ENCODE measurements at regions not wholly inside any gene's neighbourhood (a gene's known extent, or its start where the extent isn't known, plus 50 kb on each side); places are given as distances from the start of the nearest gene placed in this dataset.

GRCh38 chr1:213727853-213728592 lies 259.8 kb upstream of the PROX1 start:
- Histone ChIP-seq H3K9me3 (ENCODE audit: insufficient read depth, low read depth, low read length) (no peaks in the 10 kb centered on the region), H3K4me1 (ENCODE audit: insufficient read depth, low read length) (no peaks in the 10 kb centered on the region), H4K20me1 (ENCODE audit: insufficient read depth, low read length) (no peaks in the 10 kb centered on the region), H3K79me2 (ENCODE audit: insufficient read depth, low read length) (no peaks in the 10 kb centered on the region), H3K36me3 (ENCODE audit: insufficient read depth, low read length) (no peaks in the 10 kb centered on the region), H3K27ac (ENCODE audit: low read depth, low read length) (no peak overlapping the region), H3K9ac (ENCODE audit: low read length) (no peak overlapping the region), H3K27me3 (ENCODE audit: insufficient read depth, low read length) (no peaks in the 10 kb centered on the region), H3K4me3 (ENCODE audit: insufficient read depth, low read depth, low read length) (no peak overlapping the region), H3K4me2 (ENCODE audit: low read length) (no peak overlapping the region), H2AFZ (ENCODE audit: low read depth, low read length) (no peak overlapping the region)
- Mint-ChIP-seq H3K4me3 (ENCODE audit: unreplicated experiment) (no peak overlapping the region), H3K9me3 (ENCODE audit: unreplicated experiment) (peaks cover 4% of the 10 kb centered on the region), H3K36me3 (ENCODE audit: low read depth, unreplicated experiment) (no peaks in the 10 kb centered on the region), H3K27me3 (ENCODE audit: low read depth, unreplicated experiment) (peaks cover 5% of the 10 kb centered on the region), H3K27ac (ENCODE audit: unreplicated experiment) (no peak overlapping the region), H3K4me1 (ENCODE audit: low read depth, unreplicated experiment) (peaks cover 10% of the 10 kb centered on the region)
- no peak for TF ChIP-seq CTCF (IDR thresholded peaks at IDR 0.05; ENCODE audit: insufficient read depth, low read depth, low read length)
- no peak for TF ChIP-seq EZH2 (IDR thresholded peaks at IDR 0.05; ENCODE audit: insufficient read depth, low read length)
- FAIRE-seq (no peak), DNase-seq (ENCODE audit: low read depth) (no peak)

- FAIRE-seq (no peak), DNase-seq (ENCODE audit: low read depth) (no peak)
- H3K4me1 ChIP-seq (ENCODE audit: insufficient read depth, low read length), result no peaks in the 10 kb centered on the region
- H3K4me3 ChIP-seq (ENCODE audit: insufficient read depth, low read depth, low read length), result no peak overlapping the region
- no peak overlapping the region for H3K27ac ChIP-seq (ENCODE audit: low read depth, low read length)
- TF ChIP-seq CTCF (IDR thresholded peaks at IDR 0.05; ENCODE audit: insufficient read depth, low read depth, low read length) (no peak), EZH2 (IDR thresholded peaks at IDR 0.05; ENCODE audit: insufficient read depth, low read length) (no peak)
- no peaks in the 10 kb centered on the region for H3K36me3 ChIP-seq (ENCODE audit: insufficient read depth, low read length)
- no peak overlapping the region for H3K4me3 Mint-ChIP-seq (ENCODE audit: unreplicated experiment)
- H3K4me1 Mint-ChIP-seq (ENCODE audit: low read depth, unreplicated experiment), result peaks cover 10% of the 10 kb centered on the region
- no peak overlapping the region for H3K27ac Mint-ChIP-seq (ENCODE audit: unreplicated experiment)
- H3K4me2 ChIP-seq (ENCODE audit: low read length), result no peak overlapping the region
- peaks cover 5% of the 10 kb centered on the region for H3K27me3 Mint-ChIP-seq (ENCODE audit: low read depth, unreplicated experiment)
- no peak overlapping the region for H3K9ac ChIP-seq (ENCODE audit: low read length)
- H3K9me3 ChIP-seq (ENCODE audit: insufficient read depth, low read depth, low read length), result no peaks in the 10 kb centered on the region
- H3K36me3 Mint-ChIP-seq (ENCODE audit: low read depth, unreplicated experiment), result no peaks in the 10 kb centered on the region
- H3K9me3 Mint-ChIP-seq (ENCODE audit: unreplicated experiment), result peaks cover 4% of the 10 kb centered on the region
- no peaks in the 10 kb centered on the region for H4K20me1 ChIP-seq (ENCODE audit: insufficient read depth, low read length)
- H3K27me3 ChIP-seq (ENCODE audit: insufficient read depth, low read length), result no peaks in the 10 kb centered on the region
- no peaks in the 10 kb centered on the region for H3K79me2 ChIP-seq (ENCODE audit: insufficient read depth, low read length)
- no peak overlapping the region for H2AFZ ChIP-seq (ENCODE audit: low read depth, low read length)
Measured at GRCh38 chr1:213728593-213729536, 258.9 kb upstream of the PROX1 start.
